ENCODE measurements at regions not wholly inside any gene's neighbourhood (a gene's known extent, or its start where the extent isn't known, plus 50 kb on each side); places are given as distances from the start of the nearest gene placed in this dataset.

- H3K9ac ChIP-seq (ENCODE audit: control insufficient read depth, extremely low read depth, insufficient read depth, low read length), result no peak overlapping the region
- TF ChIP-seq, protein P1, sequence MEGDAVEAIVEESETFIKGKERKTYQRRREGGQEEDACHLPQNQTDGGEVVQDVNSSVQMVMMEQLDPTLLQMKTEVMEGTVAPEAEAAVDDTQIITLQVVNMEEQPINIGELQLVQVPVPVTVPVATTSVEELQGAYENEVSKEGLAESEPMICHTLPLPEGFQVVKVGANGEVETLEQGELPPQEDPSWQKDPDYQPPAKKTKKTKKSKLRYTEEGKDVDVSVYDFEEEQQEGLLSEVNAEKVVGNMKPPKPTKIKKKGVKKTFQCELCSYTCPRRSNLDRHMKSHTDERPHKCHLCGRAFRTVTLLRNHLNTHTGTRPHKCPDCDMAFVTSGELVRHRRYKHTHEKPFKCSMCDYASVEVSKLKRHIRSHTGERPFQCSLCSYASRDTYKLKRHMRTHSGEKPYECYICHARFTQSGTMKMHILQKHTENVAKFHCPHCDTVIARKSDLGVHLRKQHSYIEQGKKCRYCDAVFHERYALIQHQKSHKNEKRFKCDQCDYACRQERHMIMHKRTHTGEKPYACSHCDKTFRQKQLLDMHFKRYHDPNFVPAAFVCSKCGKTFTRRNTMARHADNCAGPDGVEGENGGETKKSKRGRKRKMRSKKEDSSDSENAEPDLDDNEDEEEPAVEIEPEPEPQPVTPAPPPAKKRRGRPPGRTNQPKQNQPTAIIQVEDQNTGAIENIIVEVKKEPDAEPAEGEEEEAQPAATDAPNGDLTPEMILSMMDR (optimal IDR thresholded peaks at IDR 0.05 in 1 of 3, IDR thresholded peaks at IDR 0.05 in 1 of 3, conservative IDR thresholded peaks at IDR 0.05 in 1 of 3; ENCODE audit: extremely low read depth in 1 of 3, insufficient read depth in 2 of 3, low read length in 3 of 3), result no peak
- no peak for TF ChIP-seq EZH2 (IDR thresholded peaks at IDR 0.05; ENCODE audit: low read length)
- no peaks in the 10 kb centered on the region for H3K4me1 ChIP-seq (ENCODE audit: control insufficient read depth, extremely low read depth, insufficient read depth, low read length)
- no peak overlapping the region for H3K4me3 ChIP-seq (ENCODE audit: control insufficient read depth in 2 of 3, extremely low read depth in 1 of 3, insufficient read depth in 2 of 3, low read depth in 1 of 3, low read length in 3 of 3)
- no peaks in the 10 kb centered on the region for H3K9me3 ChIP-seq (ENCODE audit: control insufficient read depth, low read depth, low read length)
- dilution Hi-C loops (cut with MboI; ENCODE audit: extremely low pct_ligation_motif_present, low sequenced_read_pairs), result no loop called here
- H4K20me1 ChIP-seq (ENCODE audit: control insufficient read depth, extremely low read depth, insufficient read depth, low read length), result no peaks in the 10 kb centered on the region
- H2AFZ ChIP-seq (ENCODE audit: control insufficient read depth, low read length), result no peak overlapping the region
- no peaks in the 10 kb centered on the region for H3K9me1 ChIP-seq (ENCODE audit: control insufficient read depth, extremely low read depth, insufficient read depth, low read length)
- no peak overlapping the region for H3K4me2 ChIP-seq (ENCODE audit: control insufficient read depth, extremely low read depth, insufficient read depth, low read depth, low read length)
- no peak for FAIRE-seq
- no peak for DNase-seq (ENCODE audit: low read depth, low spot score)
- H3K36me3 ChIP-seq (ENCODE audit: control insufficient read depth in 2 of 2, extremely low read depth in 1 of 2, insufficient read depth in 2 of 2, low read length in 2 of 2), result no peaks in the 10 kb centered on the region
- no peak overlapping the region for H3K27ac ChIP-seq (ENCODE audit: control insufficient read depth, insufficient read depth, low read length)
- no peaks in the 10 kb centered on the region for H3K27me3 ChIP-seq (ENCODE audit: control insufficient read depth, extremely low read depth, insufficient read depth, low read length)
- no peaks in the 10 kb centered on the region for H3K79me2 ChIP-seq (ENCODE audit: control insufficient read depth, insufficient read depth, low read length)
These were observed 914.1 kb upstream of the NXPH2 start for GRCh38 chr2:139694327-139694726.

- Histone ChIP-seq H3K27me3 (ENCODE audit: control insufficient read depth, extremely low read depth, insufficient read depth, low read length) (no peaks in the 10 kb centered on the region), H3K27ac (ENCODE audit: control insufficient read depth, insufficient read depth, low read length) (no peak overlapping the region), H3K36me3 (ENCODE audit: control insufficient read depth in 2 of 2, extremely low read depth in 1 of 2, insufficient read depth in 2 of 2, low read length in 2 of 2) (no peaks in the 10 kb centered on the region), H3K9me3 (ENCODE audit: control insufficient read depth, low read depth, low read length) (no peaks in the 10 kb centered on the region), H4K20me1 (ENCODE audit: control insufficient read depth, extremely low read depth, insufficient read depth, low read length) (no peaks in the 10 kb centered on the region), H3K79me2 (ENCODE audit: control insufficient read depth, insufficient read depth, low read length) (no peaks in the 10 kb centered on the region), H3K4me2 (ENCODE audit: control insufficient read depth, extremely low read depth, insufficient read depth, low read depth, low read length) (no peak overlapping the region), H2AFZ (ENCODE audit: control insufficient read depth, low read length) (no peak overlapping the region), H3K4me3 (ENCODE audit: control insufficient read depth in 2 of 3, extremely low read depth in 1 of 3, insufficient read depth in 2 of 3, low read depth in 1 of 3, low read length in 3 of 3) (no peak overlapping the region), H3K9ac (ENCODE audit: control insufficient read depth, extremely low read depth, insufficient read depth, low read length) (no peak overlapping the region), H3K9me1 (ENCODE audit: control insufficient read depth, extremely low read depth, insufficient read depth, low read length) (no peaks in the 10 kb centered on the region), H3K4me1 (ENCODE audit: control insufficient read depth, extremely low read depth, insufficient read depth, low read length) (no peaks in the 10 kb centered on the region)
- dilution Hi-C loops (cut with MboI; ENCODE audit: extremely low pct_ligation_motif_present, low sequenced_read_pairs), result no loop called here
- no peak for DNase-seq (ENCODE audit: low read depth, low spot score)
- TF ChIP-seq, protein P1 (optimal IDR thresholded peaks at IDR 0.05 in 1 of 3, IDR thresholded peaks at IDR 0.05 in 1 of 3, conservative IDR thresholded peaks at IDR 0.05 in 1 of 3; ENCODE audit: extremely low read depth in 1 of 3, insufficient read depth in 2 of 3, low read length in 3 of 3), result no peak
- no peak for TF ChIP-seq EZH2 (IDR thresholded peaks at IDR 0.05; ENCODE audit: low read length)
- no peak for FAIRE-seq
These were observed 906.0 kb upstream of the NXPH2 start for GRCh38 chr2:139686205-139686604.
